ENCODE measurements at regions not wholly inside any gene's neighbourhood (a gene's known extent, or its start where the extent isn't known, plus 50 kb on each side); places are given as distances from the start of the nearest gene placed in this dataset.

GRCh38 chr7:46169384-46169755 lies 248.3 kb upstream of the IGFBP3 start:
- no peak overlapping the region for H3K27ac Mint-ChIP-seq
- TF ChIP-seq SMAD3 (CRISPR knock-in tag; IDR thresholded peaks at IDR 0.05; ENCODE audit: borderline replicate concordance) (no peak), TP53 (CRISPR knock-in tag; IDR thresholded peaks at IDR 0.05) (no peak), ZNF263 (CRISPR knock-in tag; IDR thresholded peaks at IDR 0.05; ENCODE audit: low read depth) (no peak), ATF3 (CRISPR knock-in tag; conservative IDR thresholded peaks at IDR 0.05) (no peak), PRDM15 (CRISPR knock-in tag; IDR thresholded peaks at IDR 0.05) (no peak), JAZF1 (CRISPR knock-in tag; IDR thresholded peaks at IDR 0.05) (no peak), HMGXB4 (CRISPR knock-in tag; IDR thresholded peaks at IDR 0.05) (no peak), RORB (CRISPR knock-in tag; IDR thresholded peaks at IDR 0.05) (no peak), ERG (CRISPR knock-in tag; IDR thresholded peaks at IDR 0.05) (no peak), NFATC4 (CRISPR knock-in tag; IDR thresholded peaks at IDR 0.05) (no peak)
- TF ChIP-seq, protein P1, sequence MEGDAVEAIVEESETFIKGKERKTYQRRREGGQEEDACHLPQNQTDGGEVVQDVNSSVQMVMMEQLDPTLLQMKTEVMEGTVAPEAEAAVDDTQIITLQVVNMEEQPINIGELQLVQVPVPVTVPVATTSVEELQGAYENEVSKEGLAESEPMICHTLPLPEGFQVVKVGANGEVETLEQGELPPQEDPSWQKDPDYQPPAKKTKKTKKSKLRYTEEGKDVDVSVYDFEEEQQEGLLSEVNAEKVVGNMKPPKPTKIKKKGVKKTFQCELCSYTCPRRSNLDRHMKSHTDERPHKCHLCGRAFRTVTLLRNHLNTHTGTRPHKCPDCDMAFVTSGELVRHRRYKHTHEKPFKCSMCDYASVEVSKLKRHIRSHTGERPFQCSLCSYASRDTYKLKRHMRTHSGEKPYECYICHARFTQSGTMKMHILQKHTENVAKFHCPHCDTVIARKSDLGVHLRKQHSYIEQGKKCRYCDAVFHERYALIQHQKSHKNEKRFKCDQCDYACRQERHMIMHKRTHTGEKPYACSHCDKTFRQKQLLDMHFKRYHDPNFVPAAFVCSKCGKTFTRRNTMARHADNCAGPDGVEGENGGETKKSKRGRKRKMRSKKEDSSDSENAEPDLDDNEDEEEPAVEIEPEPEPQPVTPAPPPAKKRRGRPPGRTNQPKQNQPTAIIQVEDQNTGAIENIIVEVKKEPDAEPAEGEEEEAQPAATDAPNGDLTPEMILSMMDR (IDR thresholded peaks at IDR 0.05) = no peak
- TF ChIP-seq, protein P2, sequence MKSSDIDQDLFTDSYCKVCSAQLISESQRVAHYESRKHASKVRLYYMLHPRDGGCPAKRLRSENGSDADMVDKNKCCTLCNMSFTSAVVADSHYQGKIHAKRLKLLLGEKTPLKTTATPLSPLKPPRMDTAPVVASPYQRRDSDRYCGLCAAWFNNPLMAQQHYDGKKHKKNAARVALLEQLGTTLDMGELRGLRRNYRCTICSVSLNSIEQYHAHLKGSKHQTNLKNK (CRISPR knock-in tag; IDR thresholded peaks at IDR 0.05) = no peak
- DNase-seq (ENCODE audit: low spot score) (no peak), ATAC-seq (no peak)
- ChIA-PET POLR2A (no interaction called here), CTCF (interaction anchor here (1.4 kb wide), 1 partner anchor 246 kb away, joined by 3 read pairs; no protein-coding TSS in a partner anchor)
- no peaks in the 10 kb centered on the region for H3K4me1 Mint-ChIP-seq
- no peak overlapping the region for H3K4me3 Mint-ChIP-seq
- no peaks in the 10 kb centered on the region for H3K36me3 Mint-ChIP-seq
- peaks cover 8% of the 10 kb centered on the region; the same call in 1 of the 2 replicates for H3K9me3 Mint-ChIP-seq
- no peaks in the 10 kb centered on the region for H3K27me3 Mint-ChIP-seq (ENCODE audit: low read depth)

GRCh38 chr7:46168671-46169383 lies 247.8 kb upstream of the IGFBP3 start:
- Mint-ChIP-seq H3K9me3 (peaks cover 8% of the 10 kb centered on the region; the same call in 1 of the 2 replicates), H3K27ac (no peak overlapping the region), H3K27me3 (ENCODE audit: low read depth) (no peaks in the 10 kb centered on the region), H3K4me3 (no peak overlapping the region), H3K36me3 (no peaks in the 10 kb centered on the region), H3K4me1 (no peaks in the 10 kb centered on the region)
- TF ChIP-seq ZNF263 (CRISPR knock-in tag; IDR thresholded peaks at IDR 0.05; ENCODE audit: low read depth) (no peak), CREM (CRISPR knock-in tag; IDR thresholded peaks at IDR 0.05) (no peak)
- ATAC-seq (no peak), DNase-seq (ENCODE audit: low spot score) (no peak)
- CTCF ChIA-PET = interaction anchor here (1.4 kb wide), 1 partner anchor 246 kb away, joined by 3 read pairs; no protein-coding TSS in a partner anchor
- POLR2A ChIA-PET = no interaction called here
